ENCODE measurements at regions not wholly inside any gene's neighbourhood (a gene's known extent, or its start where the extent isn't known, plus 50 kb on each side); places are given as distances from the start of the nearest gene placed in this dataset.

GRCh38 chr5:176711883-176712282 is 64.6 kb downstream of the TSPAN17 start:
- no peak for DNase-seq

GRCh38 chr5:176712546-176713304 is 65.4 kb downstream of the TSPAN17 start:
- DNase-seq: no peak

- no peak for DNase-seq
These were observed 66.1 kb downstream of the TSPAN17 start for GRCh38 chr5:176713409-176713808.

- no peak for DNase-seq
These were observed 66.8 kb downstream of the TSPAN17 start for GRCh38 chr5:176714067-176714466.

- DNase-seq: no peak
These were observed 69.0 kb downstream of the TSPAN17 start for GRCh38 chr5:176716320-176716719.

GRCh38 chr5:176719113-176719739 is 71.9 kb downstream of the TSPAN17 start:
- DNase-seq: no peak

GRCh38 chr5:176721509-176721908 is 74.2 kb downstream of the TSPAN17 start:
- no peak for DNase-seq

GRCh38 chr5:176722757-176723156 is 75.5 kb downstream of the TSPAN17 start:
- DNase-seq: no peak

- no peak for DNase-seq
These were observed 76.2 kb downstream of the TSPAN17 start for GRCh38 chr5:176723440-176723839.

- DNase-seq: no peak
These were observed 77.2 kb downstream of the TSPAN17 start for GRCh38 chr5:176724472-176724871.

GRCh38 chr5:176725521-176726280 is 78.4 kb downstream of the TSPAN17 start:
- no peak for DNase-seq

GRCh38 chr5:176726746-176727527 is 79.7 kb downstream of the TSPAN17 start:
- no peak for DNase-seq

GRCh38 chr5:176727528-176727900 is 80.2 kb downstream of the TSPAN17 start:
- no peak for DNase-seq

- no peak for DNase-seq
These were observed 80.8 kb downstream of the TSPAN17 start for GRCh38 chr5:176727983-176728675.

- DNase-seq: no peak
These were observed 81.5 kb upstream of the UNC5A start for GRCh38 chr5:176728831-176729251.

- DNase-seq: no peak
These were observed 79.4 kb upstream of the UNC5A start for GRCh38 chr5:176730815-176731475.

GRCh38 chr5:176731506-176732160 is 78.7 kb upstream of the UNC5A start:
- DNase-seq: no peak

- no peak for DNase-seq
These were observed 78.1 kb upstream of the UNC5A start for GRCh38 chr5:176732306-176732705.

GRCh38 chr5:176732736-176733405 is 77.5 kb upstream of the UNC5A start:
- no peak for DNase-seq

- DNase-seq: no peak
These were observed 76.7 kb upstream of the UNC5A start for GRCh38 chr5:176733406-176734262.

Measured in NCI-H2227 treated with DMSO at 0.1 percent for 48 hours (cell line).